ENCODE measurements at regions not wholly inside any gene's neighbourhood (a gene's known extent, or its start where the extent isn't known, plus 50 kb on each side); places are given as distances from the start of the nearest gene placed in this dataset.

DNA sequence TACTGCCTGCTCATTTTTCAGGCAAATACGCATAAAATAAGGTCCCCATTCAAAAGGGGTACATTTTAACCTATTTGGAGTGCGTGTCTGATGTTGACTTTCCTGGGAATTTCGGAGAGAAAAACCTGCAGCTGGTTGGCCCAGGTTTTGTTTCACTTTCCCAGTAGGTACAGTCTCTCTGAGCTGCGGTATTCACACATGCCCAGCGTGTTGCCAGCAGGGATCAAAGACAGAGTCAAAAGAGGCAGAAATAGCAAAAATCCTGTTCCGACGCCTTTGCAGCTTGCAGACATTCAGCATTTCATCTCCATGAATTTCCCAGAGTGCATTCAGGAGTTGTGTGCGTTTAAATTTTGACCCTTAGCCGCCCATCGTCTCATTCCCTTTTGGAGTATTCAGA is 855.4 kb upstream of the CELF4 start:
- intact Hi-C loops (cut with DNase I) = no loop called here
- 40% methylated on average over 10 of the region's 10 CpGs for WGBS (ENCODE audit: insufficient coverage, low coverage, low lambda C conversion rate, missing lambda C conversion rate)
- H3K4me3 ChIP-seq = no peak overlapping the region
- H3K4me1 ChIP-seq = no peaks in the 10 kb centered on the region
- no peaks in the 10 kb centered on the region for H3K9me3 ChIP-seq
- DNase-seq (no peak), ATAC-seq (no peak)
- no peaks in the 10 kb centered on the region for H3K27me3 ChIP-seq
- TF ChIP-seq, protein P1, sequence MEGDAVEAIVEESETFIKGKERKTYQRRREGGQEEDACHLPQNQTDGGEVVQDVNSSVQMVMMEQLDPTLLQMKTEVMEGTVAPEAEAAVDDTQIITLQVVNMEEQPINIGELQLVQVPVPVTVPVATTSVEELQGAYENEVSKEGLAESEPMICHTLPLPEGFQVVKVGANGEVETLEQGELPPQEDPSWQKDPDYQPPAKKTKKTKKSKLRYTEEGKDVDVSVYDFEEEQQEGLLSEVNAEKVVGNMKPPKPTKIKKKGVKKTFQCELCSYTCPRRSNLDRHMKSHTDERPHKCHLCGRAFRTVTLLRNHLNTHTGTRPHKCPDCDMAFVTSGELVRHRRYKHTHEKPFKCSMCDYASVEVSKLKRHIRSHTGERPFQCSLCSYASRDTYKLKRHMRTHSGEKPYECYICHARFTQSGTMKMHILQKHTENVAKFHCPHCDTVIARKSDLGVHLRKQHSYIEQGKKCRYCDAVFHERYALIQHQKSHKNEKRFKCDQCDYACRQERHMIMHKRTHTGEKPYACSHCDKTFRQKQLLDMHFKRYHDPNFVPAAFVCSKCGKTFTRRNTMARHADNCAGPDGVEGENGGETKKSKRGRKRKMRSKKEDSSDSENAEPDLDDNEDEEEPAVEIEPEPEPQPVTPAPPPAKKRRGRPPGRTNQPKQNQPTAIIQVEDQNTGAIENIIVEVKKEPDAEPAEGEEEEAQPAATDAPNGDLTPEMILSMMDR (IDR thresholded peaks at IDR 0.05) = no peak
- TF ChIP-seq POLR2A (IDR thresholded peaks at IDR 0.05) = no peak
- no peak overlapping the region for H3K27ac ChIP-seq
- H3K36me3 ChIP-seq = no peaks in the 10 kb centered on the region

DNA sequence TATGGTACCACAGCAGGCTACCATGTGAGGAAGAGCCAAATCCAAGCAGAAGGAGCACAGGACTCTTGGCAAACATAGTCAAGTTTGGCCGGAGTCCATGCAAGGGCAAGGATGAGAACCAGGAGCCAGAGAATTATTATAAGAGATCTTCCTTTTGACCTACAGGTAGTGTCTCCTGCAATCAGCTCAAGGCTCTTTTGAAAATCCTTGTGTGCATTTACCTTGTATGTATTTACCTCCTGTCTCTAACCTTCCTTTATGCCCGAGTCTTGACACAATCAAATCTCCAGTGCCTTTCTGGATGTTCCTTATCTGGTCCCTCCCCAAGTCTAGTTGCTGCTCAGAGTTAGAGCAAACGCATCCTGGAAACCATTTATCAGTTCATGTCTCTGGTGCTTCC is 855.0 kb upstream of the CELF4 start:
- Histone ChIP-seq H3K27me3 (no peaks in the 10 kb centered on the region), H3K27ac (no peak overlapping the region), H3K9me3 (no peaks in the 10 kb centered on the region), H3K36me3 (no peaks in the 10 kb centered on the region), H3K4me1 (no peaks in the 10 kb centered on the region), H3K4me3 (no peak overlapping the region)
- TF ChIP-seq, protein P1 (IDR thresholded peaks at IDR 0.05) = no peak
- no peak for TF ChIP-seq POLR2A (IDR thresholded peaks at IDR 0.05)
- WGBS (ENCODE audit: insufficient coverage, low coverage, low lambda C conversion rate, missing lambda C conversion rate) = 33% methylated on average over 3 of the region's 3 CpGs
- ATAC-seq (no peak), DNase-seq (no peak)
- intact Hi-C loops (cut with DNase I) = no loop called here

DNA sequence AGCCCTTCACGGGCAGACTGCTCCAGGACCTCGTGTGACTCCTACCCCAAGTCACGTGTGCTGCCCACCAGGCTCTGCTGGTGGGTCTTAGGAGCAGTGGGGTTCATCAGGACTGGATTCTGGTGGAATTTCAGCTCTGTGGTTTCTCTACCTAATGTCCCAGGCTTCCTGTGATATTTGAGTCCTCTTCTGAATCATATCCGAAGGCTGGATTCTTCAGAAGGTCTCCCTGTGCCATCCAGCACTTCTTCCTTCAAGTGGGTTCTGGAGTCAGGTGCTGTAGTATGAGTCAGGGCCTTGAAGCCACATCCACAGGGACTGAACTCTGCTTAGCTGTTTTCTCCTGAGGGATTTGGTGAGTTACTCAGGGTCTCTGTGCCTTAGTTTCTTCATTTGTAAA is 850.2 kb upstream of the CELF4 start:
- TF ChIP-seq, protein P1 (IDR thresholded peaks at IDR 0.05) = no peak
- no peak for TF ChIP-seq POLR2A (IDR thresholded peaks at IDR 0.05)
- no peaks in the 10 kb centered on the region for H3K36me3 ChIP-seq
- no peak overlapping the region for H3K4me3 ChIP-seq
- H3K27ac ChIP-seq = no peak overlapping the region
- intact Hi-C loops (cut with DNase I) = no loop called here
- DNase-seq (no peak), ATAC-seq (peak in 1 of 4 donors; percentile 16)
- 32% methylated on average over 4 of the region's 4 CpGs for WGBS (ENCODE audit: insufficient coverage, low coverage, low lambda C conversion rate, missing lambda C conversion rate)
- H3K9me3 ChIP-seq = no peaks in the 10 kb centered on the region
- no peaks in the 10 kb centered on the region for H3K27me3 ChIP-seq
- no peaks in the 10 kb centered on the region for H3K4me1 ChIP-seq

DNA sequence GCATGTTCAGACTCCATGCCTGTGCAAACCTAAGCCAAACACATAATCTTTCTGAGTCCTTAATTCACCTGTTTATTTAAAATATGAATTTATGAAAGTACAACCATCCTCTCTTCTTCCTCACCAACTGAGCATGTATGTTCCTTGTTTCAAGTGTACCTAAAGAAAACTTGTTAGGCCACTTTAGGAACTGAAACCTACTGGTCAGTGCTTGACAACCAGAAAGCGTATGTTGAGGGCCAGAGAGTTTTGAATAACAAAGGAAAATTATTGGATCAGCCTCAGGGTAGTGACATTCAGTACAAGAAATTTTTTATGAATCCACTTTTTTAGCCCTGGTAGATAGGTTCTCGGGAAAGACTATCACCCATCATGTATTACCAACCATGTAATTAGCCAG is 847.6 kb upstream of the CELF4 start:
- Histone ChIP-seq H3K27me3 (no peaks in the 10 kb centered on the region), H3K9me3 (no peaks in the 10 kb centered on the region), H3K4me3 (no peak overlapping the region), H3K27ac (no peak overlapping the region), H3K36me3 (no peaks in the 10 kb centered on the region), H3K4me1 (no peaks in the 10 kb centered on the region)
- WGBS (ENCODE audit: insufficient coverage, low coverage, low lambda C conversion rate, missing lambda C conversion rate) = 80% methylated on average over 2 of the region's 2 CpGs
- DNase-seq (no peak), ATAC-seq (no peak)
- TF ChIP-seq, protein P1 (IDR thresholded peaks at IDR 0.05) = no peak
- no peak for TF ChIP-seq POLR2A (IDR thresholded peaks at IDR 0.05)
- intact Hi-C loops (cut with DNase I) = no loop called here

DNA sequence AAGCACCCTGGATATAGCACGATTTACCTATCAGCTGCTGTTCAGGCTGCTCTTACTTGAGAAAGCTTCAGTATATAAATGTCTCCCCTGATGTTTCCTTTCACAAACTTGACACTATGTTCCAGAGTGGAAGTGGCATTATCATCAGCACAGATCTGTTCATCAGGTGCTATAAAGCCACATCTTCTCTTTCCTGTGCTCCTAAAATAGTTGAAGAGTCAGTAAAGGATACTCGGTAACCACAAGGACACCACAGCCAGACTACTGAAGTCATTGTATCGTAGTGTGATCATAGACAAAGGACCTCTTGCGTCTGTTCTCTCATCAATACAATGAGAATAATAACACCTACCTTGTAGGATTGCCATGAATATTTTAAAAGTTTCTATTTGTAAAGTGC is 841.0 kb upstream of the CELF4 start:
- no peak for ATAC-seq
- TF ChIP-seq POLR2A (IDR thresholded peaks at IDR 0.05) = no peak
- TF ChIP-seq, protein P1 (IDR thresholded peaks at IDR 0.05) = no peak

More for the DNA sequence above, 841.0 kb upstream of the CELF4 start:
- Histone ChIP-seq H3K27me3 (no peaks in the 10 kb centered on the region), H3K4me3 (no peak overlapping the region), H3K36me3 (no peaks in the 10 kb centered on the region), H3K4me1 (no peaks in the 10 kb centered on the region), H3K9me3 (no peaks in the 10 kb centered on the region), H3K27ac (no peak overlapping the region)
- DNase-seq = no peak
- WGBS (ENCODE audit: insufficient coverage, low coverage, low lambda C conversion rate, missing lambda C conversion rate) = 33% methylated on average over 4 of the region's 4 CpGs
- intact Hi-C loops (cut with DNase I) = no loop called here
